ENCODE measurements at regions not wholly inside any gene's neighbourhood (a gene's known extent, or its start where the extent isn't known, plus 50 kb on each side); places are given as distances from the start of the nearest gene placed in this dataset.

DNA sequence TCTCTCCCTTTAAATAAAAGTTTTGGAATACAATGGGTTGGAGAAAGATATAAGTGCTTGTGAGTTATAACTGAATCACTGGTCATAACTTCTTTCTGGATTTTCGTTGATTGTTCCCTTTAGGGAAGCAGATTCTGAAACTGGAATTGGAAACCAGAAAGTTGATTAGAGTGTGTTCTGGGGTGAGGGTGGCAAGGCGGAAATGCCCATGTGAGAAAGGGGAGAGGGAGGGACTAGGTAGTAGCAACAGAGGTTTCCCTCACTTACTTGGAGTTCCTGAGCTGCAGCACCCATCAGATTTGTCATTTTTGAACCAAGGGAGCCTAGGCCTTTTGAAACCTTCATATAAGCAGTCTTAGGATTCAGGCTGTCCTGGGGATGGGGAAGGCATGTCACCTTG, 453.4 kb downstream of the KCNJ3 start:
- DNase-seq (no peak), ATAC-seq (no peak)
- Histone ChIP-seq H3K4me3 (no peak overlapping the region), H3K27ac (no peak overlapping the region), H3K4me1 (no peaks in the 10 kb centered on the region), H3K36me3 (no peaks in the 10 kb centered on the region), H3K9me3 (peaks cover 0 to 5% (median 0%) of the 10 kb centered on the region in 12 donors), H3K27me3 (no peaks in the 10 kb centered on the region)
- no peak for TF ChIP-seq POLR2A (IDR thresholded peaks at IDR 0.05)
- WGBS, 4 donors, result 70 to 93% (median 83%) methylated on average over 2 of the region's 2 CpGs
- intact Hi-C loops (cut with DNase I), result no loop called here

DNA sequence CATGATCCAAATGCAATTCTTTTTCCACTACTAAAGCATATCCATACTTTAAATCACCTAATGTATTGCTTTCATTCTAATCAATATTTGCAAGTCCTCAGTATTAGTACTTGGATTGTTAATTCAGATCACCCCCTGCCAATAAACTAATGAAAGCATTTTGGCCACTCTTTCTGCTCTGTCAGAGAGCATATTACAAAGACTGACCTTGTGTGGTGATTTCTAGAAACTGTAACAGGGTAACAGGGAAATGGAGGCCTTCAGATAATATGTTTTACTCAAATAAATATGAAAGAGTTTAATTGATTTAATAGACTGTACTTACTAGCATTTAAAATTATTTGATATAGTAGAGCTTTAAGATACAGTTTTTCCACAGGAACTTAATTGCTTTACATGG, 453.0 kb downstream of the KCNJ3 start:
- Histone ChIP-seq H3K36me3 (no peaks in the 10 kb centered on the region), H3K4me1 (no peaks in the 10 kb centered on the region), H3K9me3 (peaks cover 0 to 5% (median 0%) of the 10 kb centered on the region in 12 donors), H3K4me3 (no peak overlapping the region), H3K27me3 (no peaks in the 10 kb centered on the region), H3K27ac (no peak overlapping the region)
- ATAC-seq, result no peak
- DNase-seq, result no peak
- TF ChIP-seq, protein P1, sequence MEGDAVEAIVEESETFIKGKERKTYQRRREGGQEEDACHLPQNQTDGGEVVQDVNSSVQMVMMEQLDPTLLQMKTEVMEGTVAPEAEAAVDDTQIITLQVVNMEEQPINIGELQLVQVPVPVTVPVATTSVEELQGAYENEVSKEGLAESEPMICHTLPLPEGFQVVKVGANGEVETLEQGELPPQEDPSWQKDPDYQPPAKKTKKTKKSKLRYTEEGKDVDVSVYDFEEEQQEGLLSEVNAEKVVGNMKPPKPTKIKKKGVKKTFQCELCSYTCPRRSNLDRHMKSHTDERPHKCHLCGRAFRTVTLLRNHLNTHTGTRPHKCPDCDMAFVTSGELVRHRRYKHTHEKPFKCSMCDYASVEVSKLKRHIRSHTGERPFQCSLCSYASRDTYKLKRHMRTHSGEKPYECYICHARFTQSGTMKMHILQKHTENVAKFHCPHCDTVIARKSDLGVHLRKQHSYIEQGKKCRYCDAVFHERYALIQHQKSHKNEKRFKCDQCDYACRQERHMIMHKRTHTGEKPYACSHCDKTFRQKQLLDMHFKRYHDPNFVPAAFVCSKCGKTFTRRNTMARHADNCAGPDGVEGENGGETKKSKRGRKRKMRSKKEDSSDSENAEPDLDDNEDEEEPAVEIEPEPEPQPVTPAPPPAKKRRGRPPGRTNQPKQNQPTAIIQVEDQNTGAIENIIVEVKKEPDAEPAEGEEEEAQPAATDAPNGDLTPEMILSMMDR (IDR thresholded peaks at IDR 0.05), result no peak
- no peak for TF ChIP-seq POLR2A (IDR thresholded peaks at IDR 0.05)
- intact Hi-C loops (cut with DNase I), result no loop called here

DNA sequence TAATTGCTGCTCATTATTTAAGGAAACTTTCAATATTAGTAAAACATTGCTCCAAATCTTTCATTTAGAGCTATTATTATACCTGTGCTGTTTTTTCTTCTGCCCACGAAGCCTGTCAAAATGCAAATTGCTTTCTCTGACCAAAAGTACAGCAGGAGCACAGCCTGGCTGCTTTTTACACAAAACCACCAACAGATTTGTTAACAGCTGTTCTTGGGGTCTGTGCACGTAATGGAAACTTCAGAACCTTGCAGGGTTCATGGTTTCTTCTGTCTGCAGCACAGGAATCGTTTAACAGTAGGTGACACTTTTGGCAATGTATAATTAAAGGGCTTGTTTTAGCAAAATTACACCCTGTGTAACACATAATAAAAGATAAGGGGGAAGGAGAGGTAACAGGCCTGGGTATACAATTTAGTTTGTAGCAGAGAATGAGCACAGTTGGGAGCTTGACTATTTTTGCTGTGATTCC, 447.3 kb downstream of the KCNJ3 start:
- ATAC-seq (no peak), DNase-seq (no peak)
- H3K9me3 ChIP-seq, result no peaks in the 10 kb centered on the region
- 41 to 52% (median 49%) methylated on average over 3 of the region's 3 CpGs for WGBS, 4 donors
- no peaks in the 10 kb centered on the region for H3K4me1 ChIP-seq
- intact Hi-C loops (cut with DNase I), result no loop called here
- TF ChIP-seq POLR2A (IDR thresholded peaks at IDR 0.05), result no peak
- TF ChIP-seq, protein P1 (IDR thresholded peaks at IDR 0.05), result no peak
- H3K4me3 ChIP-seq, result no peak overlapping the region
- no peaks in the 10 kb centered on the region for H3K27me3 ChIP-seq
- H3K36me3 ChIP-seq, result no peaks in the 10 kb centered on the region
- no peak overlapping the region for H3K27ac ChIP-seq

DNA sequence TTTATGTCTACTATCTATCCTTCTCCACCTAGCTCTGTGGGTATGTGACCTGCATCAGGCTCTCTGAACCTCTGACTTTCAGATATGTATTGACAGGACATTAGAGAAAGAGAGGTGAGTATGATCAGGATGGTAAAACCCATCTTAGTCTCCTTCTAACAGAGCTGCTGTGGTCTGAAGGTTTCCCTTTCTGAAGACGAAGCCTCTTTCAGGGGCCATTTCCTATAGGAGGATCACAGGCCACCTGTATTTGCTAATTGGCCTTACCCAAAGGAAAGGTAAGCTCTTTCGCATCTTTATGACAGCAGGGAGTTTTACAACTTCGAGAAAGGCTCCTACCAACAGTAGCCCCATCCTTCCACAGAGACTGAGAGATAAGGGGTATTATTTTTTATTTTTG, 442.9 kb downstream of the KCNJ3 start:
- Histone ChIP-seq H3K36me3 (no peaks in the 10 kb centered on the region), H3K27ac (no peak overlapping the region), H3K4me3 (no peak overlapping the region), H3K4me1 (no peaks in the 10 kb centered on the region), H3K9me3 (no peaks in the 10 kb centered on the region), H3K27me3 (no peaks in the 10 kb centered on the region)
- TF ChIP-seq POLR2A (IDR thresholded peaks at IDR 0.05), result no peak
- TF ChIP-seq, protein P1 (IDR thresholded peaks at IDR 0.05), result no peak
- WGBS, 4 donors, result 78 to 92% (median 85%) methylated on average over 3 of the region's 3 CpGs
- DNase-seq, result no peak
- no peak for ATAC-seq
- intact Hi-C loops (cut with DNase I), result no loop called here

DNA sequence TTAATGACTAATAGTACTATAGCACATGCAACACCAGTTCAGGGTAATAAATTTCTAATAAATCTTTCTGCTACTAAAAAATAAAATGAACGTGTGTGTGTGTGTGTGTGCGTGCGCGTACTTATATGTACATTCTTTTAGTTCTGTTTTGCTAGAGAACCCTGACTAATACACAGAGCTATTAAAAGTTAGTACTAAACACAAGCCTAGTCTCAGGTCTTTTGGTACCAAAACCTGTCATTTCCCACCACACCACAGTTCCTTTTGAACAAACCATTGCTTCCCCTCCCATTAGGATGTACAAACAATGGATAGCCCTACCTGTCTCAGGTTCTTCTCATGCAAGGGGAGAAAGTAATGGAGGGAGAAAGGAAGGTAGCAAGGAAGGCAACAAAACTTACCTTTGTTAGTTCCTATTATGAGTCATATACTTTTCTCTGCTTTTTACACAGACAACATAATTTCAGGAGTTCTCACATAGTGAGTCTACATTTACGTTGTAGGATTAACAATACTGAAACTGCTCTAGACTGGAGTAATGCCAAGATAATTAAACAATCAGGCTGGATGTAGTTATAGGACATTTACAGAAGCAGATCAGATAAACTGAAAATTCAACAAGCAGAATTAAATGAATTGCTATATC, 427.2 kb downstream of the KCNJ3 start:
- WGBS, 4 donors, result 80 to 90% (median 88%) methylated on average over 5 of the region's 5 CpGs
- H3K27ac ChIP-seq, result no peak overlapping the region
- intact Hi-C loops (cut with DNase I), result no loop called here
- H3K4me3 ChIP-seq, result no peak overlapping the region
- TF ChIP-seq, protein P1 (IDR thresholded peaks at IDR 0.05), result no peak
- TF ChIP-seq POLR2A (IDR thresholded peaks at IDR 0.05), result no peak
- DNase-seq (no peak), ATAC-seq (no peak)
- no peaks in the 10 kb centered on the region for H3K4me1 ChIP-seq
- H3K27me3 ChIP-seq, result no peaks in the 10 kb centered on the region
- H3K36me3 ChIP-seq, result no peaks in the 10 kb centered on the region
- H3K9me3 ChIP-seq, result peaks cover 0 to 14% (median 0%) of the 10 kb centered on the region in 12 donors

Data from heart left ventricle (tissue), 16 donors.